GM12878 (cell line): ENCODE measurements at regions not wholly inside any gene's neighbourhood (a gene's known extent, or its start where the extent isn't known, plus 50 kb on each side); places are given as distances from the start of the nearest gene placed in this dataset.

Experiments
- ATAC-seq: fragments of 200-7000 bp; cut with Tn5 transposase; 3 replicates; pipeline ENCODE4 v1.9.1; 2020; ENCODE audit warnings: mild to moderate bottlenecking, moderate library complexity
- BruUV-seq: library from RNA; stranded (reverse); fragments of 400-500 nt; replicated peaks from 2 replicates; lab custom pipeline; 2021; lab: Mats Ljungman, UMichigan
- CTCF ChIA-PET: fragments of 300-600 bp; sonication (Branson Sonifier 250); formaldehyde crosslinking; extraction: SDS; loops from one replicate; lab custom pipeline; 2021; ENCODE audit warnings: inconsistent platforms; lab: Yijun Ruan, JAX
- POLR2A ChIA-PET: fragments of 350-600 bp; formaldehyde crosslinking; extraction: SDS; loops from one replicate; lab custom pipeline; 2021; ENCODE audit warnings: inconsistent platforms; lab: Charles Lee
- RAD21 ChIA-PET: fragments of 300-600 bp; sonication (Branson Sonifier 250); formaldehyde crosslinking; loops from one replicate; lab custom pipeline; 2023; ENCODE audit warnings: antibody characterized with exemption; ENCODE audit not compliant: unreplicated experiment; lab: Charles Lee
- SMC1A ChIA-PET: fragments of 300-600 bp; sonication (Branson Sonifier 250); formaldehyde crosslinking; loops from one replicate; lab custom pipeline; 2023; ENCODE audit not compliant: unreplicated experiment, uncharacterized antibody; lab: Charles Lee
- DNase-seq: peaks from one replicate; pipeline ENCODE4 v3.0.0-alpha.2; 2011; ENCODE audit warnings: low read depth, low spot score
- FAIRE-seq: peaks from 3 replicates; lab custom pipeline; 2011; peaks lifted over from hg19 to GRCh38; lab: Jason Lieb, UNC
- H2AFZ ChIP-seq: 2 replicates; pipeline ENCODE4 v1.6.0; 2011; ENCODE audit warnings: low read depth, low read length, control low read depth; ENCODE audit not compliant: control insufficient read depth
- H3K27ac ChIP-seq: 2 replicates; pipeline ENCODE4 v1.5.1; 2011; ENCODE audit warnings: control low read depth; ENCODE audit not compliant: control insufficient read depth, insufficient read depth
- H3K27me3 ChIP-seq, 2 experiments: replicated peaks in 1 of 2; 2 replicates each; pipeline versions ENCODE4 v1.6.0 to v1.6.1; 2011; ENCODE audit warnings: low read length in 1 of 2; ENCODE audit not compliant: control insufficient read depth in 2 of 2, insufficient read depth in 2 of 2
- H3K36me3 ChIP-seq, 2 experiments: 2 replicates each; pipeline ENCODE4 v1.5.1; 2011; ENCODE audit warnings: low read length in 1 of 2; ENCODE audit not compliant: control insufficient read depth in 2 of 2, insufficient read depth in 2 of 2
- H3K4me1 ChIP-seq: 2 replicates; pipeline ENCODE4 v1.6.1; 2011; ENCODE audit warnings: mild to moderate bottlenecking, low read length, moderate library complexity, mixed read lengths; ENCODE audit not compliant: control insufficient read depth, insufficient read depth
- H3K4me2 ChIP-seq: 2 replicates; pipeline ENCODE4 v1.6.0; 2011; ENCODE audit warnings: control low read depth; ENCODE audit not compliant: control insufficient read depth, insufficient read depth
- H3K4me3 ChIP-seq: fragments of 200-600 bp; sonication (generic); 2 replicates; pipeline ENCODE4 v1.5.1; 2016
- H3K79me2 ChIP-seq: 2 replicates; pipeline ENCODE4 v1.6.0; 2011; ENCODE audit warnings: low read length; ENCODE audit not compliant: control insufficient read depth, insufficient read depth
- H3K9ac ChIP-seq: 2 replicates; pipeline ENCODE4 v1.8.0; 2011; ENCODE audit warnings: low read length, control low read depth, mixed read lengths; ENCODE audit not compliant: control insufficient read depth, insufficient read depth
- H3K9me3 ChIP-seq: replicated peaks from 3 replicates; pipeline ENCODE4 v1.5.1; 2011; ENCODE audit warnings: mild to moderate bottlenecking, low read length; ENCODE audit not compliant: control insufficient read depth, insufficient read depth
- H4K20me1 ChIP-seq: 2 replicates; pipeline ENCODE4 v1.6.0; 2011; ENCODE audit not compliant: control insufficient read depth, insufficient read depth
- BMI1 ChIP-seq: fragments of 450-650 bp; IDR thresholded peaks from 2 replicates; pipeline ENCODE4 v1.6.1; 2016; ENCODE audit warnings: mild to moderate bottlenecking, moderate library complexity, borderline replicate concordance
- CBX5 ChIP-seq: sonication (generic); IDR thresholded peaks from 2 replicates; pipeline ENCODE4 v1.6.1; 2016; ENCODE audit warnings: low read depth, moderate library complexity, mild to moderate bottlenecking, inconsistent platforms
- IKZF2 ChIP-seq, 2 experiments: fragments of 450-650 bp; IDR thresholded peaks; 2 replicates each; pipeline ENCODE4 v1.6.1; 2017; ENCODE audit warnings: mild to moderate bottlenecking in 2 of 2, moderate library complexity in 2 of 2
- KLF5 ChIP-seq: fragments of 450-650 bp; IDR thresholded peaks from 2 replicates; pipeline ENCODE4 v1.6.1; 2014; ENCODE audit warnings: mild to moderate bottlenecking; ENCODE audit not compliant: partially characterized antibody
- LARP7 ChIP-seq: fragments of 450-650 bp; IDR thresholded peaks from 2 replicates; pipeline ENCODE4 v1.6.1; 2017; ENCODE audit warnings: mild to moderate bottlenecking
- MTA2 ChIP-seq: fragments of 450-650 bp; IDR thresholded peaks from 2 replicates; pipeline ENCODE4 v1.6.1; 2016; ENCODE audit warnings: low read depth, mild to moderate bottlenecking, moderate library complexity
- SUPT20H ChIP-seq: IDR thresholded peaks from 2 replicates; pipeline ENCODE4 v1.6.1; 2011; ENCODE audit warnings: low read depth, mild to moderate bottlenecking, low read length, moderate library complexity, borderline replicate concordance; ENCODE audit not compliant: control insufficient read depth
- ZZZ3 ChIP-seq: IDR thresholded peaks from 2 replicates; pipeline ENCODE4 v1.6.1; 2011; ENCODE audit warnings: low read depth; ENCODE audit not compliant: control insufficient read depth, insufficient read length
- WGBS: methylation state at CpG from one replicate; pipeline ENCODE4 v1.1.6; 2016; ENCODE audit warnings: low lambda C conversion rate; ENCODE audit not compliant: insufficient replicate concordance, insufficient coverage; ENCODE audit errors: missing lambda C conversion rate; 5-methylcytosine and 5-hydroxymethylcytosine counted together
- in situ Hi-C: fragments of 300-500 bp; cut with MboI; formaldehyde crosslinking; loops from 9 replicates; pipeline ENCODE4 v1.14.3; 2018; ENCODE audit warnings: mixed read lengths
- intact Hi-C: fragments of 100-400 bp; cut with micrococcal nuclease; formaldehyde crosslinking; loops from one replicate; pipeline ENCODE4 v1.14.2; 2022; ENCODE audit not compliant: unreplicated experiment
- TF ChIP-seq, protein P1 (sequence below): fragments of 450-650 bp; IDR thresholded peaks from 2 replicates; pipeline ENCODE4 v1.6.1; 2017; ENCODE audit warnings: low read depth, mild to moderate bottlenecking, moderate library complexity
- TF ChIP-seq, protein P2 (sequence below): fragments of 450-650 bp; formaldehyde crosslinking; IDR thresholded peaks from 2 replicates; pipeline ENCODE4 v1.4.0; 2022; ENCODE audit warnings: mild to moderate bottlenecking, moderate library complexity

DNA sequence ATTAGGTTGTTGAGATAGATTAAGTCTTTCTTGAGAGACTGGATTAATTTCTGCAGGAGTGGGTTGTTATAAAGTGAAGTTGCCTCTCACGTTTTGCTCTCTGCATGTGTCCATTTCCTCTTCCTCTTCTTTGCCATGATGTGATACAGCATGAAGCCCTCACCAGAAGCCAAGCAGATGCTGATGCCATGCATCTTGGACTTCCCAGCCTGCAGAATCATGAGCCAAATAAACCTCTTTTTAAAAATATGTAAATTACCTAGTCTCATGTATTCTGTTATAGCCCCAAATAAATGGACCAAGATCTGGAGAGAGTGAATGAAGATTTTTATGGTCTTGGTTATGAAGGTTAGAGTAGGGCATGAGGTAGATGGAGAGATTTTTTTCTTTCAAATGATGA lies 111.6 kb upstream of the MAN1A1 start:
- Histone ChIP-seq H3K4me3 (no peak overlapping the region), H3K9me3 (peaks cover 13% of the 10 kb centered on the region), H3K4me2 (no peak overlapping the region), H3K27me3 (no peaks in the 10 kb centered on the region), H4K20me1 (no peaks in the 10 kb centered on the region), H3K79me2 (no peaks in the 10 kb centered on the region), H3K9ac (no peak overlapping the region), H3K27ac (no peak overlapping the region), H3K4me1 (peaks cover 44% of the 10 kb centered on the region), H3K36me3 (no peaks in the 10 kb centered on the region), H2AFZ (no peak overlapping the region)
- no TSS peak for BruUV-seq
- SMC1A ChIA-PET = interaction anchor here (0.5 to 8.4 kb wide), 7 partner anchors 9 to 212 kb away, joined by 3 to 109 read pairs (median 4); no protein-coding TSS in a partner anchor
- POLR2A ChIA-PET = interaction anchor here (0.7 kb wide), 1 partner anchor 18 kb away, joined by 3 read pairs; no protein-coding TSS in a partner anchor
- CTCF ChIA-PET = interaction anchor here (1.3 to 2.3 kb wide), 3 partner anchors 10 to 110 kb away, joined by 3 to 8 read pairs (median 6); no protein-coding TSS in a partner anchor
- intact Hi-C loops = loop anchor here (5.0 kb wide), 1 partner anchor 314 kb away; no protein-coding TSS in a partner anchor
- 0 out of 2 replicates have a peak, but pooled peaks have one; percentile 27 for TF ChIP-seq CBX5
- TF ChIP-seq MTA2 = no peak
- no peak for DNase-seq
- RAD21 ChIA-PET = no interaction called here
- in situ Hi-C loops = no loop called here
- WGBS = 100% methylated on average over 1 of the region's 1 CpG
- ATAC-seq = no peak
- FAIRE-seq = no peak

DNA sequence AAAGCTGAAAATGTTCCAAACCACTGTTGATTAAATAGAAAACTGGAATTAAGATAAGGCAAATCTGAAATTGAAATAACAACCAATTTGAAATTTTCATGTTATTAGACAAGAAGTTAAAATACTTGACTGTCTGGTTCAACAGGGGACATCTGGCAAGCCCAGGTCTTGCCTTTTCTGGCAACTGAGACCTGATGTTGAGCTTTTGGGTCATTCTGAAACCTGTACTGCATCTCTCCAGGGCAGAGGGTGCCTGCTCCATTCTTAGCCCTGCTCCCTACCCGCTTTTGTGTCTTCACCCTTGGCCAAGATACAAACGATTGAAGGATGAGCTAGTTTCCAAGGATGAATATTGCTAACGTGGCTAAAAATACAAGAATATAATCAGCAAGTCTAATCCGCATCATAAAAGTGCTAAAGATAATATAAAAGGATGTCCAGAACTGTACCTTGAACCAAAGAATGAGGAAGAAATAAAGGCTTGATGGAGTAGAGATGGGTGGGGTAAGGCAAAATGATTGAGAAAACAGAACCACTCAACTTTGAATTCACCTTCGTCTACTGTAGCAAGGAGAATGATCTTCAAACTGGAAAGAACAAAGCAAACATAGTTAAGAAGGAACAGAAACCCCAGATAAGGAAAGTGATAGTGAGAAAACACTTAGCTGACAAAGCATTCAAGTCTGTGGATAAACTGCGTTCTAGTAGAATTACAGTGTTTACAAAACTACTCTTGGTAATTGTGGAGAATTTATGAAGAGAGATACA lies 109.8 kb upstream of the MAN1A1 start:
- ChIA-PET SMC1A (interaction anchor here (0.5 to 8.4 kb wide), 13 partner anchors 11 to 1628 kb away, joined by 3 to 109 read pairs (median 4); no protein-coding TSS in a partner anchor), RAD21 (interaction anchor here (1.0 to 3.1 kb wide), 6 partner anchors 8 to 311 kb away, joined by 3 to 18 read pairs (median 5); no protein-coding TSS in a partner anchor), POLR2A (interaction anchor here (0.8 to 1.4 kb wide), 2 partner anchors 10 to 328 kb away, joined by 3 read pairs; no protein-coding TSS in a partner anchor), CTCF (interaction anchor here (0.9 to 1.7 kb wide), 3 partner anchors 9 to 109 kb away, joined by 4 to 9 read pairs (median 4); no protein-coding TSS in a partner anchor)
- Histone ChIP-seq H3K9ac (no peak overlapping the region), H2AFZ (peak overlapping the region; percentile 43), H4K20me1 (no peaks in the 10 kb centered on the region), H3K9me3 (peaks cover 13% of the 10 kb centered on the region), H3K79me2 (no peaks in the 10 kb centered on the region), H3K27ac (peak overlapping the region; percentile 43), H3K4me1 (peaks cover 47% of the 10 kb centered on the region), H3K36me3 (no peaks in the 10 kb centered on the region), H3K4me2 (peak overlapping the region; percentile 32), H3K4me3 (peak overlapping the region; percentile 51; the same call in 1 of the 2 replicates), H3K27me3 (no peaks in the 10 kb centered on the region)
- FAIRE-seq (peak; percentile 83), DNase-seq (peak; percentile 71), ATAC-seq (peak; percentile 73)
- in situ Hi-C loops = no loop called here
- intact Hi-C loops = no loop called here
- BruUV-seq = TSS peak; percentile 95
- 1% methylated on average over 6 of the region's 6 CpGs for WGBS
- TF ChIP-seq LARP7 (no peak), ZZZ3 (no peak), SUPT20H (no peak), BMI1 (no peak), IKZF2 (IDR thresholded peaks at IDR 0.05) (peak; percentile 48 to 69; a peak in 2 of 4 replicates), KLF5 (no peak)
- TF ChIP-seq, protein P1, sequence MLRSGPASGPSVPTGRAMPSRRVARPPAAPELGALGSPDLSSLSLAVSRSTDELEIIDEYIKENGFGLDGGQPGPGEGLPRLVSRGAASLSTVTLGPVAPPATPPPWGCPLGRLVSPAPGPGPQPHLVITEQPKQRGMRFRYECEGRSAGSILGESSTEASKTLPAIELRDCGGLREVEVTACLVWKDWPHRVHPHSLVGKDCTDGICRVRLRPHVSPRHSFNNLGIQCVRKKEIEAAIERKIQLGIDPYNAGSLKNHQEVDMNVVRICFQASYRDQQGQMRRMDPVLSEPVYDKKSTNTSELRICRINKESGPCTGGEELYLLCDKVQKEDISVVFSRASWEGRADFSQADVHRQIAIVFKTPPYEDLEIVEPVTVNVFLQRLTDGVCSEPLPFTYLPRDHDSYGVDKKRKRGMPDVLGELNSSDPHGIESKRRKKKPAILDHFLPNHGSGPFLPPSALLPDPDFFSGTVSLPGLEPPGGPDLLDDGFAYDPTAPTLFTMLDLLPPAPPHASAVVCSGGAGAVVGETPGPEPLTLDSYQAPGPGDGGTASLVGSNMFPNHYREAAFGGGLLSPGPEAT = peak; percentile 53; the same call in 1 of the 2 replicates
- TF ChIP-seq, protein P2, sequence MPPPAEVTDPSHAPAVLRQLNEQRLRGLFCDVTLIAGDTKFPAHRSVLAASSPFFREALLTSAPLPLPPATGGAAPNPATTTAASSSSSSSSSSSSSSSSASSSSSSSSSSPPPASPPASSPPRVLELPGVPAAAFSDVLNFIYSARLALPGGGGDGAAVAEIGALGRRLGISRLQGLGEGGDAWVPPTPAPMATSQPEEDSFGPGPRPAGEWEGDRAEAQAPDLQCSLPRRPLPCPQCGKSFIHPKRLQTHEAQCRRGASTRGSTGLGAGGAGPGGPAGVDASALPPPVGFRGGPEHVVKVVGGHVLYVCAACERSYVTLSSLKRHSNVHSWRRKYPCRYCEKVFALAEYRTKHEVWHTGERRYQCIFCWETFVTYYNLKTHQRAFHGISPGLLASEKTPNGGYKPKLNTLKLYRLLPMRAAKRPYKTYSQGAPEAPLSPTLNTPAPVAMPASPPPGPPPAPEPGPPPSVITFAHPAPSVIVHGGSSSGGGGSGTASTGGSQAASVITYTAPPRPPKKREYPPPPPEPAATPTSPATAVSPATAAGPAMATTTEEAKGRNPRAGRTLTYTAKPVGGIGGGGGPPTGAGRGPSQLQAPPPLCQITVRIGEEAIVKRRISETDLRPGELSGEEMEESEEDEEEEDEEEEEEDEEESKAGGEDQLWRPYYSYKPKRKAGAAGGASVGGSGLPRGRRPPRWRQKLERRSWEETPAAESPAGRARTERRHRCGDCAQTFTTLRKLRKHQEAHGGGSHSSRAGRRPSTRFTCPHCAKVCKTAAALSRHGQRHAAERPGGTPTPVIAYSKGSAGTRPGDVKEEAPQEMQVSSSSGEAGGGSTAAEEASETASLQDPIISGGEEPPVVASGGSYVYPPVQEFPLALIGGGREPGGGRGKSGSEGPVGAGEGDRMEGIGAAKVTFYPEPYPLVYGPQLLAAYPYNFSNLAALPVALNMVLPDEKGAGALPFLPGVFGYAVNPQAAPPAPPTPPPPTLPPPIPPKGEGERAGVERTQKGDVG (CRISPR knock-in tag) = no peak
